H9 (cell line): ENCODE measurements at regions not wholly inside any gene's neighbourhood (a gene's known extent, or its start where the extent isn't known, plus 50 kb on each side); places are given as distances from the start of the nearest gene placed in this dataset.

ENCODE experiments used
- DNase-seq: peaks from one replicate; pipeline ENCODE4 v3.0.0-alpha.2; 2017
- H2AFZ ChIP-seq: one replicate; pipeline ENCODE4 v1.6.1; 2013; ENCODE audit warnings: mild to moderate bottlenecking, low read length, control low read depth, moderate library complexity
- H2AK5ac ChIP-seq: 2 replicates; pipeline ENCODE4 v1.6.1; 2013; ENCODE audit warnings: low read length, control low read depth, mixed read lengths; ENCODE audit not compliant: insufficient read length
- H2BK120ac ChIP-seq: one replicate; pipeline ENCODE4 v1.6.1; 2013; ENCODE audit warnings: low read depth, mild to moderate bottlenecking, low read length, control low read depth, inconsistent platforms; ENCODE audit not compliant: poor library complexity, severe bottlenecking
- H2BK12ac ChIP-seq: 2 replicates; pipeline ENCODE4 v1.6.1; 2013; ENCODE audit warnings: low read length, control low read depth, mixed read lengths, low read depth; ENCODE audit not compliant: insufficient read length
- H2BK15ac ChIP-seq: 2 replicates; pipeline ENCODE4 v1.6.1; 2013; ENCODE audit warnings: low read depth, low read length, control low read depth
- H2BK20ac ChIP-seq: one replicate; pipeline ENCODE4 v1.6.1; 2013; ENCODE audit warnings: low read depth, mild to moderate bottlenecking, low read length, control low read depth, inconsistent platforms; ENCODE audit not compliant: poor library complexity, severe bottlenecking
- H2BK5ac ChIP-seq: 2 replicates; pipeline ENCODE4 v1.6.1; 2013; ENCODE audit warnings: low read length, control low read depth, mixed read lengths; ENCODE audit not compliant: insufficient read length
- H3K14ac ChIP-seq: 2 replicates; pipeline ENCODE4 v1.6.1; 2013; ENCODE audit warnings: low read length, control low read depth; ENCODE audit not compliant: insufficient read depth
- H3K18ac ChIP-seq: 2 replicates; pipeline ENCODE4 v1.6.1; 2013; ENCODE audit warnings: low read depth, mild to moderate bottlenecking, mixed read lengths, low read length, control low read depth; ENCODE audit not compliant: insufficient read length
- H3K23ac ChIP-seq: 2 replicates; pipeline ENCODE4 v1.6.1; 2013; ENCODE audit warnings: low read length, control low read depth, mixed read lengths, low read depth; ENCODE audit not compliant: insufficient read length
- H3K23me2 ChIP-seq: 2 replicates; pipeline ENCODE4 v1.6.1; 2013; ENCODE audit warnings: low read depth, mild to moderate bottlenecking, mixed read lengths, low read length, control low read depth; ENCODE audit not compliant: insufficient read length, poor library complexity, severe bottlenecking
- H3K27ac ChIP-seq: 2 replicates; pipeline ENCODE4 v1.5.1; 2013; ENCODE audit warnings: low read length, control low read depth, mixed read lengths, low read depth; ENCODE audit not compliant: insufficient read length
- H3K27me3 ChIP-seq: 2 replicates; pipeline ENCODE4 v1.6.1; 2013; ENCODE audit warnings: low read length, control low read depth, inconsistent platforms; ENCODE audit not compliant: insufficient read depth
- H3K4ac ChIP-seq: 2 replicates; pipeline ENCODE4 v1.6.1; 2013; ENCODE audit warnings: low read depth, mild to moderate bottlenecking, control low read depth, inconsistent platforms, low read length, moderate library complexity
- H3K4me1 ChIP-seq: 2 replicates; pipeline ENCODE4 v1.6.1; 2013; ENCODE audit warnings: low read length, control low read depth, inconsistent platforms; ENCODE audit not compliant: insufficient read depth
- H3K4me2 ChIP-seq: 2 replicates; pipeline ENCODE4 v1.6.1; 2013; ENCODE audit warnings: low read length, control low read depth, mixed read lengths; ENCODE audit not compliant: insufficient read length, insufficient read depth
- H3K56ac ChIP-seq: 2 replicates; pipeline ENCODE4 v1.6.1; 2013; ENCODE audit warnings: low read depth, mild to moderate bottlenecking, mixed read lengths, low read length, control low read depth; ENCODE audit not compliant: insufficient read length
- H3K79me1 ChIP-seq: 2 replicates; pipeline ENCODE4 v1.6.1; 2013; ENCODE audit warnings: low read depth, mild to moderate bottlenecking, moderate library complexity, low read length, control low read depth, inconsistent platforms; ENCODE audit not compliant: insufficient read depth, poor library complexity, severe bottlenecking
- H3K79me2 ChIP-seq: 2 replicates; pipeline ENCODE4 v1.6.1; 2013; ENCODE audit warnings: low read length, control low read depth, inconsistent platforms; ENCODE audit not compliant: insufficient read depth
- H3K9ac ChIP-seq: 2 replicates; pipeline ENCODE4 v1.6.1; 2013; ENCODE audit warnings: low read length, control low read depth, mixed read lengths; ENCODE audit not compliant: insufficient read length; ENCODE audit errors: extremely low read depth
- H3K9me3 ChIP-seq: one replicate; pipeline ENCODE4 v1.6.1; 2013; ENCODE audit warnings: low read depth, low read length, inconsistent platforms; ENCODE audit not compliant: control insufficient read depth
- H3T11ph ChIP-seq: one replicate; pipeline ENCODE4 v1.6.1; 2013; ENCODE audit warnings: mild to moderate bottlenecking, low read length, control low read depth, inconsistent platforms
- H4K20me1 ChIP-seq: one replicate; pipeline ENCODE4 v1.6.1; 2013; ENCODE audit not compliant: control insufficient read depth, insufficient read length, insufficient read depth
- H4K5ac ChIP-seq: 2 replicates; pipeline ENCODE4 v1.6.1; 2013; ENCODE audit warnings: low read depth, mild to moderate bottlenecking, mixed read lengths, low read length, control low read depth; ENCODE audit not compliant: insufficient read length
- H4K8ac ChIP-seq: replicated peaks from 2 replicates; pipeline ENCODE4 v1.6.1; 2013; ENCODE audit warnings: low read length, control low read depth, mixed read lengths, low read depth; ENCODE audit not compliant: insufficient read length
- H4K91ac ChIP-seq: 2 replicates; pipeline ENCODE4 v1.6.1; 2013; ENCODE audit warnings: low read depth, mild to moderate bottlenecking, moderate library complexity, mixed read lengths, low read length, control low read depth; ENCODE audit not compliant: insufficient read length
- H3K27ac Mint-ChIP-seq, 3 experiments: 2 replicates in 2 of 3; 3 replicates in 1 of 3; pipeline ENCODE4 v1.8.0; 2020 to 2021; ENCODE audit warnings: mixed read lengths in 3 of 3, mild to moderate bottlenecking in 1 of 3, moderate library complexity in 1 of 3
- H3K27me3 Mint-ChIP-seq: 2 replicates; pipeline ENCODE4 v1.8.0; 2021; ENCODE audit warnings: low read depth, mild to moderate bottlenecking, moderate library complexity, mixed read lengths
- H3K36me3 Mint-ChIP-seq, 3 experiments: 2 replicates in 2 of 3; 3 replicates in 1 of 3; pipeline ENCODE4 v1.8.0; 2020 to 2021; ENCODE audit warnings: low read depth in 3 of 3, mixed read lengths in 3 of 3; ENCODE audit not compliant: insufficient read depth in 1 of 3
- H3K4me1 Mint-ChIP-seq, 2 experiments: 2 replicates each; pipeline ENCODE4 v1.8.0; 2020; ENCODE audit warnings: mixed read lengths in 2 of 2
- H3K4me3 Mint-ChIP-seq, 2 experiments: 2 replicates in 1 of 2; 3 replicates in 1 of 2; pipeline ENCODE4 v1.8.0; 2020 to 2021; ENCODE audit warnings: mild to moderate bottlenecking in 2 of 2, mixed read lengths in 2 of 2, moderate library complexity in 1 of 2
- H3K9me3 Mint-ChIP-seq, 2 experiments: 2 replicates in 1 of 2; 3 replicates in 1 of 2; pipeline ENCODE4 v1.8.0; 2020; ENCODE audit warnings: mild to moderate bottlenecking in 2 of 2, mixed read lengths in 2 of 2, moderate library complexity in 1 of 2
- WGBS: extraction: QIAGEN DNeasy Blood & Tissue Kit; methylation state at CpG from one replicate; pipeline ENCODE4 v1.1.7; 2013; ENCODE audit warnings: missing lambda C conversion rate, low lambda C conversion rate, mixed read lengths; ENCODE audit not compliant: insufficient read length; ENCODE audit errors: extremely low coverage; 5-methylcytosine and 5-hydroxymethylcytosine counted together
- TF ChIP-seq, protein P1 (sequence below): fragments of 200-600 bp; sonication (generic); conservative IDR thresholded peaks from 3 replicates; pipeline ENCODE4 v1.8.0; 2021; ENCODE audit warnings: antibody characterized with exemption, mild to moderate bottlenecking

- no peaks in the 10 kb centered on the region for H3K27me3 ChIP-seq
- no CpG with 5 or more reads among the region's 8 CpGs for WGBS
- H2BK20ac ChIP-seq, result no peak overlapping the region
- Mint-ChIP-seq H3K27me3 (peaks cover 5% of the 10 kb centered on the region), H3K4me1 (no peaks in the 10 kb centered on the region), H3K27ac (no peak overlapping the region), H3K4me3 (no peak overlapping the region), H3K9me3 (peaks cover 2 to 3% of the 10 kb centered on the region in 2 experiments; a peak in 3 of 5 replicates), H3K36me3 (no peaks in the 10 kb centered on the region; a peak in 1 of 7 replicates)
- no peak overlapping the region for H2BK12ac ChIP-seq
- no peaks in the 10 kb centered on the region for H3K79me1 ChIP-seq
- H2BK15ac ChIP-seq, result no peak overlapping the region
- no peak overlapping the region for H3K14ac ChIP-seq
- H2AFZ ChIP-seq, result no peak overlapping the region
- H3T11ph ChIP-seq, result no peak overlapping the region
- H3K27ac ChIP-seq, result no peak overlapping the region
- no peaks in the 10 kb centered on the region for H3K79me2 ChIP-seq
- no peak overlapping the region for H4K91ac ChIP-seq
- no peak for DNase-seq
- H2BK5ac ChIP-seq, result no peak overlapping the region
- no peak overlapping the region for H3K9ac ChIP-seq
- H4K20me1 ChIP-seq, result no peaks in the 10 kb centered on the region
- H2AK5ac ChIP-seq, result no peak overlapping the region
- no peak overlapping the region for H3K4me2 ChIP-seq
- no peaks in the 10 kb centered on the region for H3K4me1 ChIP-seq
- no peak overlapping the region for H4K5ac ChIP-seq
- no peak overlapping the region for H3K23ac ChIP-seq
- no peaks in the 10 kb centered on the region for H3K23me2 ChIP-seq
- H3K4ac ChIP-seq, result no peak overlapping the region
- no peaks in the 10 kb centered on the region for H3K9me3 ChIP-seq
- H3K56ac ChIP-seq, result no peak overlapping the region
- TF ChIP-seq, protein P1, sequence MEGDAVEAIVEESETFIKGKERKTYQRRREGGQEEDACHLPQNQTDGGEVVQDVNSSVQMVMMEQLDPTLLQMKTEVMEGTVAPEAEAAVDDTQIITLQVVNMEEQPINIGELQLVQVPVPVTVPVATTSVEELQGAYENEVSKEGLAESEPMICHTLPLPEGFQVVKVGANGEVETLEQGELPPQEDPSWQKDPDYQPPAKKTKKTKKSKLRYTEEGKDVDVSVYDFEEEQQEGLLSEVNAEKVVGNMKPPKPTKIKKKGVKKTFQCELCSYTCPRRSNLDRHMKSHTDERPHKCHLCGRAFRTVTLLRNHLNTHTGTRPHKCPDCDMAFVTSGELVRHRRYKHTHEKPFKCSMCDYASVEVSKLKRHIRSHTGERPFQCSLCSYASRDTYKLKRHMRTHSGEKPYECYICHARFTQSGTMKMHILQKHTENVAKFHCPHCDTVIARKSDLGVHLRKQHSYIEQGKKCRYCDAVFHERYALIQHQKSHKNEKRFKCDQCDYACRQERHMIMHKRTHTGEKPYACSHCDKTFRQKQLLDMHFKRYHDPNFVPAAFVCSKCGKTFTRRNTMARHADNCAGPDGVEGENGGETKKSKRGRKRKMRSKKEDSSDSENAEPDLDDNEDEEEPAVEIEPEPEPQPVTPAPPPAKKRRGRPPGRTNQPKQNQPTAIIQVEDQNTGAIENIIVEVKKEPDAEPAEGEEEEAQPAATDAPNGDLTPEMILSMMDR, result no peak
- no peak overlapping the region for H2BK120ac ChIP-seq
- H4K8ac ChIP-seq, result no peak overlapping the region
- no peak overlapping the region for H3K18ac ChIP-seq
Observed at GRCh38 chr18:78762753-78763152, 216.9 kb upstream of the SALL3 start.
